ENCODE measurements at regions not wholly inside any gene's neighbourhood (a gene's known extent, or its start where the extent isn't known, plus 50 kb on each side); places are given as distances from the start of the nearest gene placed in this dataset.

- TF ChIP-seq TEAD4 (IDR thresholded peaks at IDR 0.05) (no peak), EP300 (IDR thresholded peaks at IDR 0.05; ENCODE audit: borderline replicate concordance) (no peak), YY1 (IDR thresholded peaks at IDR 0.05; ENCODE audit: low read depth) (no peak), MAX (IDR thresholded peaks at IDR 0.05) (no peak), CEBPB (IDR thresholded peaks at IDR 0.05) (no peak), FOXM1 (IDR thresholded peaks at IDR 0.05; ENCODE audit: borderline replicate concordance, low read depth) (no peak)
Observed at GRCh38 chr16:59748531-59748930, 1014.4 kb upstream of the GOT2 start.
